HCT116 (cell line): ENCODE measurements at regions not wholly inside any gene's neighbourhood (a gene's known extent, or its start where the extent isn't known, plus 50 kb on each side); places are given as distances from the start of the nearest gene placed in this dataset.

ENCODE experiments used
- ATAC-seq: fragments of 200-7000 bp; cut with Tn5 transposase; 2 replicates; pipeline ENCODE4 v1.9.1; 2020; ENCODE audit warnings: mild to moderate bottlenecking, moderate library complexity
- BruUV-seq: library from RNA; stranded (reverse); fragments of 400-500 nt; replicated peaks from 2 replicates; lab custom pipeline; 2021; lab: Mats Ljungman, UMichigan
- CTCF ChIA-PET: fragments of 300-600 bp; sonication (Branson Sonifier 250); formaldehyde crosslinking; loops from one replicate; lab custom pipeline; 2021; ENCODE audit warnings: antibody characterized with exemption; lab: Charles Lee
- POLR2A ChIA-PET: fragments of 300-600, 350-600 bp; sonication (Branson Sonifier 250); formaldehyde crosslinking; loops from one replicate; lab custom pipeline; 2021; ENCODE audit warnings: antibody characterized with exemption; lab: Charles Lee
- RAD21 ChIA-PET, 2 experiments: fragments of 300-600 bp; sonication (Branson Sonifier 250); formaldehyde crosslinking; loops; one replicate each; lab custom pipeline; 2023; ENCODE audit warnings: low total read pairs in 2 of 2; ENCODE audit not compliant: uncharacterized antibody in 2 of 2, unreplicated experiment in 2 of 2, low non-redundant PET in 1 of 2; lab: Charles Lee
- DNase-seq: peaks from one replicate; pipeline ENCODE4 v3.0.0-alpha.2; 2010; ENCODE audit warnings: low read depth, low spot score
- H2AFZ ChIP-seq: fragments of 200-600 bp; shearing (Covaris generic), sonication (generic); 2 replicates; pipeline ENCODE4 v1.6.1; 2017; ENCODE audit warnings: low read depth, mixed run types, mixed read lengths, antibody characterized with exemption, low read length; ENCODE audit not compliant: poor library complexity, severe bottlenecking
- H3K27ac ChIP-seq: 2 replicates; pipeline ENCODE4 v1.5.1; 2012; ENCODE audit warnings: low read depth, low read length
- H3K27me3 ChIP-seq: fragments of 200-600 bp; sonication (generic); 2 replicates; pipeline ENCODE4 v1.6.1; 2016; ENCODE audit warnings: mixed run types, low read length, mixed read lengths; ENCODE audit not compliant: insufficient read depth
- H3K36me3 ChIP-seq, 2 experiments: fragments of 200-500 bp in 1 of 2; fragments of 200-600 bp in 1 of 2; sonication (Bioruptor generic) in 1 of 2; sonication (generic) in 1 of 2; 2 replicates each; pipeline versions ENCODE4 v1.5.1 to v1.6.1; 2014 to 2016; ENCODE audit warnings: low read length in 2 of 2, inconsistent platforms in 1 of 2, mixed read lengths in 1 of 2, mixed run types in 1 of 2; ENCODE audit not compliant: insufficient read depth in 2 of 2, control insufficient read depth in 1 of 2
- H3K4me1 ChIP-seq, 2 experiments: fragments of 200-600 bp in 1 of 2; sonication (generic) in 1 of 2; 2 replicates each; pipeline versions ENCODE4 v1.5.1 to v1.6.1; 2012 to 2017; ENCODE audit warnings: low read length in 2 of 2, inconsistent platforms in 1 of 2, mild to moderate bottlenecking in 1 of 2, mixed read lengths in 1 of 2, mixed run types in 1 of 2, moderate library complexity in 1 of 2; ENCODE audit not compliant: insufficient read depth in 2 of 2, control insufficient read depth in 1 of 2
- H3K4me2 ChIP-seq: fragments of 200-600 bp; sonication (generic); 2 replicates; pipeline ENCODE4 v1.6.1; 2017; ENCODE audit warnings: mixed run types, low read length, mixed read lengths
- H3K4me3 ChIP-seq, 2 experiments: fragments of 200-600 bp in 1 of 2; sonication (generic) in 1 of 2; replicated peaks in 1 of 2; 2 replicates each; pipeline ENCODE4 v1.5.1; 2011 to 2016; ENCODE audit warnings: low read length in 2 of 2, control low read depth in 1 of 2, low read depth in 1 of 2, mild to moderate bottlenecking in 1 of 2, mixed read lengths in 1 of 2, mixed run types in 1 of 2
- H3K79me2 ChIP-seq: fragments of 200-600 bp; sonication (generic); 2 replicates; pipeline ENCODE4 v1.6.1; 2017; ENCODE audit warnings: mild to moderate bottlenecking, mixed run types, low read length, moderate library complexity, mixed read lengths; ENCODE audit not compliant: insufficient read depth
- H3K9ac ChIP-seq: fragments of 200-600 bp; sonication (generic); 2 replicates; pipeline ENCODE4 v1.6.1; 2016; ENCODE audit warnings: low read length, mixed read lengths
- H3K9me2 ChIP-seq: fragments of 200-600 bp; sonication (generic), shearing (Covaris generic); 2 replicates; pipeline ENCODE4 v1.6.1; 2017; ENCODE audit warnings: mixed run types, mild to moderate bottlenecking, moderate library complexity; ENCODE audit not compliant: insufficient read depth
- H3K9me3 ChIP-seq, 2 experiments: fragments of 200-500 bp in 1 of 2; fragments of 200-600 bp in 1 of 2; sonication (Bioruptor generic) in 1 of 2; sonication (generic) in 1 of 2; 2 replicates each; pipeline ENCODE4 v1.6.1; 2014 to 2017; ENCODE audit warnings: low read length in 2 of 2, mixed read lengths in 2 of 2, inconsistent platforms in 1 of 2, low read depth in 1 of 2, mild to moderate bottlenecking in 1 of 2, mixed run types in 1 of 2, moderate library complexity in 1 of 2; ENCODE audit not compliant: control insufficient read depth in 1 of 2, insufficient read depth in 1 of 2
- H4K20me1 ChIP-seq: fragments of 200-600 bp; sonication (generic), shearing (Covaris generic); 2 replicates; pipeline ENCODE4 v1.6.1; 2017; ENCODE audit warnings: mixed run types, mild to moderate bottlenecking, moderate library complexity; ENCODE audit not compliant: insufficient read depth
- ATF3 ChIP-seq: IDR thresholded peaks from 2 replicates; pipeline ENCODE4 v1.6.1; 2012
- CBX3 ChIP-seq: IDR thresholded peaks from 2 replicates; pipeline ENCODE4 v1.6.1; 2012; ENCODE audit warnings: low read depth
- CTCF ChIP-seq, 3 experiments: fragments of 200-600 bp in 1 of 3; sonication (generic) in 1 of 3; IDR thresholded peaks in 2 of 3; conservative IDR thresholded peaks in 1 of 3; 2 replicates each; pipeline ENCODE4 v1.5.1; 2012 to 2017; ENCODE audit warnings: low read depth in 2 of 3, low read length in 2 of 3, antibody characterized with exemption in 1 of 3, borderline replicate concordance in 1 of 3, control low read depth in 1 of 3, mild to moderate bottlenecking in 1 of 3, mixed read lengths in 1 of 3, mixed run types in 1 of 3, moderate library complexity in 1 of 3; ENCODE audit not compliant: insufficient read depth in 1 of 3
- EGR1 ChIP-seq: IDR thresholded peaks from 2 replicates; pipeline ENCODE4 v1.6.1; 2012; ENCODE audit warnings: low read depth
- ELF1 ChIP-seq: IDR thresholded peaks from 2 replicates; pipeline ENCODE4 v1.6.1; 2012; ENCODE audit warnings: low read depth, borderline replicate concordance
- JUND ChIP-seq: IDR thresholded peaks from 2 replicates; pipeline ENCODE4 v1.6.1; 2012
- MAX ChIP-seq: IDR thresholded peaks from 2 replicates; pipeline ENCODE4 v1.6.1; 2012
- POLR2A ChIP-seq: IDR thresholded peaks from 2 replicates; pipeline ENCODE4 v1.7.0; 2011; ENCODE audit warnings: borderline replicate concordance; ENCODE audit not compliant: insufficient read depth, insufficient read length; ENCODE audit errors: extremely low read depth
- POLR2AphosphoS5 ChIP-seq: IDR thresholded peaks from 2 replicates; pipeline ENCODE4 v1.6.1; 2011; ENCODE audit warnings: mild to moderate bottlenecking, low read depth, low read length, moderate library complexity
- RAD21 ChIP-seq: IDR thresholded peaks from 2 replicates; pipeline ENCODE4 v1.6.1; 2012; ENCODE audit warnings: low read depth, mild to moderate bottlenecking
- REST ChIP-seq: IDR thresholded peaks from 2 replicates; pipeline ENCODE4 v1.6.1; 2012; ENCODE audit warnings: low read depth
- SIN3A ChIP-seq: IDR thresholded peaks from 2 replicates; pipeline ENCODE4 v1.6.1; 2012; ENCODE audit warnings: low read depth
- SP1 ChIP-seq: IDR thresholded peaks from 2 replicates; pipeline ENCODE4 v1.6.1; 2012; ENCODE audit warnings: low read depth
- SRF ChIP-seq: IDR thresholded peaks from 2 replicates; pipeline ENCODE4 v1.6.1; 2012; ENCODE audit warnings: low read depth
- ZBTB33 ChIP-seq: IDR thresholded peaks from 2 replicates; pipeline ENCODE4 v1.6.1; 2011; ENCODE audit warnings: mild to moderate bottlenecking, low read length, moderate library complexity; ENCODE audit not compliant: insufficient replicate concordance; ENCODE audit errors: extremely low read depth
- intact Hi-C: fragments of 100-400 bp; cut with micrococcal nuclease; formaldehyde crosslinking; loops from 2 replicates; pipeline ENCODE4 v1.10.0; 2022

- no peak for TF ChIP-seq ZBTB33
- no peak for TF ChIP-seq ATF3
- TF ChIP-seq EGR1 = no peak
- TF ChIP-seq POLR2AphosphoS5 = no peak
- no peak for TF ChIP-seq JUND
- no peak for TF ChIP-seq ELF1
- no peak for TF ChIP-seq CBX3
- TF ChIP-seq SIN3A = no peak
- TF ChIP-seq POLR2A = no peak
- no peak for TF ChIP-seq RAD21
- no peak for TF ChIP-seq MAX
These were observed 69.6 kb upstream of the TIAM1 start (continued) for GRCh38 chr21:31413698-31414097.

GRCh38 chr21:31410499-31411131 lies 66.6 kb upstream of the TIAM1 start:
- H2AFZ ChIP-seq = no peak overlapping the region
- BruUV-seq = no TSS peak
- intact Hi-C loops = no loop called here
- H4K20me1 ChIP-seq = no peaks in the 10 kb centered on the region
- H3K4me3 ChIP-seq = no peak overlapping the region
- H3K9me3 ChIP-seq = no peaks in the 10 kb centered on the region
- RAD21 ChIA-PET = no interaction called here
- no peak overlapping the region for H3K4me2 ChIP-seq
- no peaks in the 10 kb centered on the region for H3K9me2 ChIP-seq
- POLR2A ChIA-PET = no interaction called here
- CTCF ChIA-PET = no interaction called here
- peaks cover 2 to 11% of the 10 kb centered on the region in 2 experiments; a peak in 1 of 4 replicates for H3K4me1 ChIP-seq
- H3K79me2 ChIP-seq = no peaks in the 10 kb centered on the region
- DNase-seq = no peak
- no peak overlapping the region for H3K27ac ChIP-seq
- H3K27me3 ChIP-seq = no peaks in the 10 kb centered on the region
- no peak for ATAC-seq
- no peaks in the 10 kb centered on the region for H3K36me3 ChIP-seq
- no peak overlapping the region for H3K9ac ChIP-seq
- no peak for TF ChIP-seq CTCF (IDR thresholded peaks at IDR 0.05 in 2 of 3, conservative IDR thresholded peaks at IDR 0.05 in 1 of 3; ENCODE audit: borderline replicate concordance in 1 of 3, insufficient read depth in 1 of 3, low read depth in 2 of 3, low read length in 2 of 3)
- no peak for TF ChIP-seq ELF1
- TF ChIP-seq ATF3 = no peak
- TF ChIP-seq SRF = no peak
- TF ChIP-seq RAD21 = no peak
- TF ChIP-seq MAX = no peak
- no peak for TF ChIP-seq CBX3
- no peak for TF ChIP-seq SP1
- no peak for TF ChIP-seq REST
